NCI-H226 (cell line): ENCODE measurements at regions not wholly inside any gene's neighbourhood (a gene's known extent, or its start where the extent isn't known, plus 50 kb on each side); places are given as distances from the start of the nearest gene placed in this dataset.

ENCODE experiments used
- DNase-seq: peaks from one replicate; pipeline ENCODE4 v3.0.0-alpha.2; 2015

- no peak for DNase-seq
Observed at GRCh38 chr2:37809931-37810570, 115.0 kb upstream of the RMDN2 start.

GRCh38 chr2:37812414-37812813 lies 112.7 kb upstream of the RMDN2 start:
- no peak for DNase-seq

- DNase-seq, result no peak
Observed at GRCh38 chr2:37812941-37813730, 112.0 kb upstream of the RMDN2 start.

- DNase-seq, result no peak
Observed at GRCh38 chr2:37816036-37816435, 109.1 kb upstream of the RMDN2 start.

- DNase-seq, result no peak
Observed at GRCh38 chr2:37816686-37817085, 108.4 kb upstream of the RMDN2 start.

GRCh38 chr2:37819186-37819585 lies 105.9 kb upstream of the RMDN2 start:
- no peak for DNase-seq

GRCh38 chr2:37820471-37820986 lies 104.6 kb upstream of the RMDN2 start:
- DNase-seq, result no peak

GRCh38 chr2:37825586-37825985 lies 99.5 kb upstream of the RMDN2 start:
- no peak for DNase-seq

GRCh38 chr2:37826611-37827010 lies 98.5 kb upstream of the RMDN2 start:
- no peak for DNase-seq

- DNase-seq, result no peak
Observed at GRCh38 chr2:37827455-37827854, 97.6 kb upstream of the RMDN2 start.

GRCh38 chr2:37827911-37828511 lies 97.1 kb upstream of the RMDN2 start:
- DNase-seq, result peak; percentile 78

GRCh38 chr2:37829202-37829601 lies 95.9 kb upstream of the RMDN2 start:
- peak; percentile 92 for DNase-seq

GRCh38 chr2:37829616-37830395 lies 95.3 kb upstream of the RMDN2 start:
- peak; percentile 14 for DNase-seq

- no peak for DNase-seq
Observed at GRCh38 chr2:37830636-37831035, 94.5 kb upstream of the RMDN2 start.

GRCh38 chr2:37831081-37831780 lies 93.9 kb upstream of the RMDN2 start:
- DNase-seq, result no peak

- peak; percentile 56 for DNase-seq
Observed at GRCh38 chr2:37832590-37833197, 92.4 kb upstream of the RMDN2 start.

GRCh38 chr2:37833423-37833822 lies 91.7 kb upstream of the RMDN2 start:
- DNase-seq, result no peak

- no peak for DNase-seq
Observed at GRCh38 chr2:37836270-37836669, 88.8 kb upstream of the RMDN2 start.

- no peak for DNase-seq
Observed at GRCh38 chr2:37836711-37837110, 88.4 kb upstream of the RMDN2 start.

- no peak for DNase-seq
Observed at GRCh38 chr2:37837628-37838328, 87.3 kb upstream of the RMDN2 start.

GRCh38 chr2:37838541-37839167 lies 86.4 kb upstream of the RMDN2 start:
- no peak for DNase-seq
